HG03045 (cell line): ENCODE measurements at regions not wholly inside any gene's neighbourhood (a gene's known extent, or its start where the extent isn't known, plus 50 kb on each side); places are given as distances from the start of the nearest gene placed in this dataset.
"Not testable (repeated sequence)": the region's sequence is repeated elsewhere in the genome, so short reads cannot be mapped to it uniquely, and the experiment has no call there.

Experiments
- ATAC-seq: cut with Tn5 transposase; IDR thresholded peaks from one replicate; pipeline ENCODE4 v1.9.1; 2021; ENCODE audit warnings: mild to moderate bottlenecking, moderate library complexity; ENCODE audit not compliant: unreplicated experiment

DNA sequence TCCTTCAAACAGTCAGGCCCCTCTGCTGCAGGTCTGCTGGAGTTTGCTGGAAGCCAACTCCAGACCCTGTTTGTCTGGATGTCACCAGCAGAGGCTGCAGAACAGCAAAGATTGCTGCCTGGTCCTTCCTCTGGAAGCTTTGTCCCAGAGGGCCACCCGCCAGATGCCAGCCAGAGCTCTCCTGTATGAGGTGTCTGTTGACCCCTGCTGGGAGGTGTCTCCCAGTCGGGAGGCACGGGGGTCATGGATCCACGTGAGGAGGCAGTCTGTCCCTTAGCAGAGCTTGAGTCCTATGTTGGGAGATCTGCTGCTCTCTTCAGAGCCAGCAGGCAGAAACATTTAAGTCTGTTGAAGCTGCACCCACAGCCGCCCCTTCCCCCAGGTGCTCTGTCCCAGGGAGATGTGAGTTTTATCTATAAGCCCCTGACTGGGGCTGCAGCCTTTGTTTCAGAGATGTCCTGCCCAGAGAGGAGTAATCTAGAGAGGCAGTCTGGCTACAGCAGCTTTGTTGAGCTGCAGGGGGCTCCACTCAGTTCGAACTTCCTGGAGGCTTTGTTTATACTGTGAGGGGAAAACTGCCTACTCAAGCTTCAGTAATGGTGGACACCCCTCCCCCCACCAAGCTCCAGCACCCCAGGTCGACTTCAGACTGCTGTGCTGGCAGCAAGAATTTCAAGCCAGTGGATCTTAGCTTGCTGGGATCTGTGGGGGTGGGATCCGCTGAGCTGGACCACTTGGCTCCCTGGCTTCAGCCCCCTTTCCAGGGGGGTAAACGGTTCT, 72.1 kb downstream of the OGFRL1 start:
- not testable (repeated sequence) for ATAC-seq

- ATAC-seq = no peak
Observed at GRCh38 chr6:71364889-71365542, 76.4 kb downstream of the OGFRL1 start.

- no peak for ATAC-seq
Observed at GRCh38 chr6:71367756-71368155, 79.1 kb downstream of the OGFRL1 start.

- ATAC-seq = no peak
Observed at GRCh38 chr6:71368284-71368683, 79.7 kb downstream of the OGFRL1 start.

DNA sequence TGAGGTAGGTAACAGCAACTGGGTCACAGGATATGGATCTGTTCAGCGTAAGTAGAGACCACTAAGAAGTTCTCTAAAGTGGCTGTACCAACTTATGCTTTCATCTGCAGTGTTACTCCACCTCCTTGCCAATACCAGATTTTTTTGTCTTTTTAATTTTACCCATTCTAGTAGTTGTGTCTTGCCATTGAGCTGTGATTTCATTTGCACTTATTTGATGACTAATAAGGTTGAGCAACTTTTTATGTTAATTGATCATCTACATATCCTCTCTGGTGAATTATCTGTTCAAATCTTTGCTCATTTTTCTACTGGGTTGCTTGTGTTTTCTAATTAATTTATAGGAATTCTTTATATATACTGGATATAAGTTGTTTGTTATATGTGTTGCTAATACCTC, 82.9 kb downstream of the OGFRL1 start:
- no peak for ATAC-seq

DNA sequence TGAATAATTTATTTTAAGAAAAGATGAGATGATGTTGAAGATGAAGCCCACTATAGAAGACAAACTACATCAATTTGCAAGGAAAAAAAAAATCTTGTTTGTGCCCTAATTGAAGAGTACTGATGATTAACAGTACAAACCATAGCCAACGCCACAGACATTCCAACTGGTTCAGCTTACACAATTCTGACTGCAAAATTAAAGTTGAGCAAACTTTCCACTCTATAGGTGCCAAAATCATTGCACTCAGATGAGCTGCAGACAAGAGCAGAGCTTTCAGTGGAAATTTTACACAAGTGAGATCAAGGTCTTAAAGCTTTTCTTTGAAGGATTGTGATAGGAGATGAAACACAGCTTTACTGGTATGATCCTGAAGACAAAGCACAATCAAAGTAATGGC, 85.3 kb downstream of the OGFRL1 start:
- ATAC-seq = no peak

DNA sequence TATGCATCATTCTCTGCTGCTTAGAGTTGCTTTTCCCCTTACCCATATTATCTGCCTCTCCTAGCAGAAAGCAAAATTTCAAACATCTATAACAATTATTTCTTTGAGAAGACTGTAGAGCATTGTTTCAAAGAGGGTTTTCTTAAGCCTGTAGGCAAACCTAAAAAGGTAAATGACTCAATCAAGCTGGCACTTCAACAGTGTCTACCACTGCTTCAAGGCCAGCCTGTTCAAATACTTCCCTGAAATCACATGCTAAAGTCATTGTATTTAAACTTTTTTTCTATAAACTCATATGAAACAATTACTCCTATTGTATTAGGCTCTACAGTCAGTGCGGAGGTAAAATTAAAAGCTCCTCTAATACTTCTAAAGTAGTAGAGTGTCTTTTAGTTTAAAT, 87.1 kb downstream of the OGFRL1 start:
- no peak for ATAC-seq

DNA sequence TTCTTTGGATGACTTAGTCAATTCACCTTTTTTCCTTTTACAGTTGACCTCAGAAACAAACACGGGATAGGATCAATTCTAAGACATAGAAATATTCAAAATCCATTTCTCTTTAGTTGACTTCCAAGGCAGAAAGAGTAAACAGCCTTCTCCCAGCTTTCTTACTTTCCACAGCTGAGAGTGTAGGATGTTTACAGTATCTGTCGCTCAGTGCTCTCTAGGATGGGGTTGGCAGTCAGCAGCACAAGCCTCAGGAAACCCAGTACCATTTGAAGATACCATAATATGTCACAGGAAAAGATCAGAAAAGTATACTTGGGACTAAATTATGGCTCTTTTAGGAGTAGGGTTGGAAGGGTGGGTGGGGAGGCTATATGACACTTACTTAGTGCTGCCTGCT, 88.2 kb downstream of the OGFRL1 start:
- no peak for ATAC-seq

DNA sequence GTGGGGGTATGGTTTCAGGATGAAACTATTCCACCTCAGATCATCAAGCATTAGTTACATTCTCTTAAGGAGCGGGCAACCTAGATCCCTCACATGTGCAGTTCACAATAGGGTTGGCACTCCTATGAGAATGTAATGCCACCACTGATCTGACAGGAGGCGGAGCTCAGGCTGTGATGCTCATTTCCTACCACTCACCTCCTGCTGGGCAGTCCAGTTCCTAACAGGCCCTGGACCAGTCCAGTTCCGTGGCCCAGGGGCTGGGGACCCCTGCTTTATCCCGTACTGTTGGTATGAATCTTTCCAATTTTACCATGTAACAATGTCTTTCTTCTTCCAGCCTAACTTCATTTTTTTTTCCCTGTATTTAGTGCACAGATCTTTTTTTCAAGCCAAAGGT, 94.9 kb downstream of the OGFRL1 start:
- ATAC-seq = no peak

DNA sequence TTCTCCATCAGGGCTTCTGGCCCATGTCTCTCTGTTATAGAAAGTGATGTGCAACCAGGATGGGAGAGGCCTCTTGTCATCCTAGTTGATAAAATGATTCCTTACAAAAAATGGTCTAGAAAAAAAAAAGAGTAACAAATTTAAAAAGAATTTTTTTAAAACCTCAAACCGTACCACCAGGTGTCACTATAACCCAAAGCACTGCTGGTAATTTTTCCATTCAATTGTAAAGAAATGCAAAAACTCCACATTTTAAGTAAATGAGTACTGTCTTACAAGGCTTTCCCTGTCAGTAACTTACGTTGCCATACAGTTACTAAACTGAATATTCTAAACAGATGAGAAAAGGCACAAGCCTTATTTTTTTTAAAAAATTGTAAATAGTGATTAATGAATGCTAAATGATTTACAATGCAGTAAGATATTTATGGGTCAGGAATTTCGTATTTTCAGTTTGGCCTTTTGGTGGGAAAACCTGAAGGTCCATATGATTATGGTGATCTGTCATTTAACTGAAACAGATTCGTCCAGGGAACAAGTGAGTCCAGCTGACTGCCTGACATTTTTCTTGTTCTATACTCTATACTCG, 95.4 kb downstream of the OGFRL1 start:
- ATAC-seq = no peak

DNA sequence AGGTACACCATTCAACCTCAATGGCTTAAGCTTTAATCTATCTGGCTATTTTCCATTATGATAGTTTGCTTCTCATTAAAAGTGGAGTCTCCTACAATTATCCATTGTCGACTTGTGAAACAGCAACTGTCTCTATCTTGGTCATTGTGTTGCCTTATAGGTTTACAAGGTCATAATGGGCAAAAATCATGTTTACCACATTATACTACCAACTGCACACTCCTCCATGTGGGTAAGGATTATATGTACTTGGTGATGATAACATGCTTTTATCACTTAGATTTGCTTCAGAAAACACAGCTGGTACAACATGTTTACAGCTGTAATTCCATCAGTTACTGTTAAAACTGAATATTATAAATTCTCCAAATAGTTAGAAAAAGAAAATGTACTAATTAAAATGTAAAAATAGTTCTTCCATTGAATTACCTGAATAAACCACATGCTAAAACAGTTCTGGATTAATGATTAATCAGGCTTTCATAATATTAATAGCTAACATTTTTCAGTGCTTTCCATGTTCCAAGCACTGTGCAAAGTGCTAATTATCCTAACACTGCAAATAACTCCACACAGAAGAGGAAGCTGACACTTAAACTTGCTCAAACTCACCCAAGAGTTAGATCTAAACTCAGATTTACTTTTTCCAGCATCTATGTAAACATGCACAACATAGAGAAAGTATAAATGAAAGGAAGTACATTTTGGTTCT, 96.7 kb downstream of the OGFRL1 start:
- no peak for ATAC-seq

- ATAC-seq = no peak
Observed at GRCh38 chr6:71386215-71386614, 97.6 kb downstream of the OGFRL1 start.

- no peak for ATAC-seq
Observed at GRCh38 chr6:71387179-71387578, 98.6 kb downstream of the OGFRL1 start.

GRCh38 chr6:71388068-71388744, 99.6 kb downstream of the OGFRL1 start:
- no peak for ATAC-seq

DNA sequence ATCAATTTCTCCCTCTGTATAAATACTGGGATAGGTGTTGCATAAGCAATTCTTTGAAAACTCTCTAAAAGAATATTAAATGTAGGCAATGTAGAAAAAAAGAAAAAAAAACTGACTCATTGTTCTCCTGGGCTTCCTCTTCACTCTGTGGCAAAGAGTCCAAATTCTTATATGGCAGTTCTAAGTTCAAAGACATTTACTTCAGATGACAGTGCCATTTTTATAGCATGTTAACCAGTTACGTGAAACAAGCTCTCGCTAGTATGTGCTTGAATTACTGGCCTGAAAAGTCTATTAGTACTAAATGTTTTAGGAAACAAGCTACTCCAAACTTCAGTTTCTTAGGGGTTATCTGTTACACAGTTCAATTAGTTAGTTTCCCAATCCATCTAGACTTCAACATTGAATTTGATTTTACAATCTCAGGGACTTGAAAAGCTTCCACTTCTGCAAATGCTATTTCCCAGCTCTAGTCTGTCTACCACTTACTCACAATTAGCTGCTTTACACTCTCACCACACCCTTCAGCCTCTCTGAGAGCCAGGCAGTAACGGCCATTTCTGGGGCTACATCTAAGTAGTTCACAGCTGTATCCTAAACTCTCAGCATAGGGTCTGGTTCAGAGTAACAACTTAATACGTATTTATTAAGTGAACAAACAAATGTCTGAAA, 100.4 kb downstream of the OGFRL1 start:
- ATAC-seq = no peak

GRCh38 chr6:71391126-71391525, 102.5 kb downstream of the OGFRL1 start:
- no peak for ATAC-seq

- no peak for ATAC-seq
Observed at GRCh38 chr6:71392276-71392675, 103.7 kb downstream of the OGFRL1 start.

GRCh38 chr6:71393471-71393870, 104.9 kb downstream of the OGFRL1 start:
- ATAC-seq = no peak

- ATAC-seq = no peak
Observed at GRCh38 chr6:71393981-71394432, 105.4 kb downstream of the OGFRL1 start.

DNA sequence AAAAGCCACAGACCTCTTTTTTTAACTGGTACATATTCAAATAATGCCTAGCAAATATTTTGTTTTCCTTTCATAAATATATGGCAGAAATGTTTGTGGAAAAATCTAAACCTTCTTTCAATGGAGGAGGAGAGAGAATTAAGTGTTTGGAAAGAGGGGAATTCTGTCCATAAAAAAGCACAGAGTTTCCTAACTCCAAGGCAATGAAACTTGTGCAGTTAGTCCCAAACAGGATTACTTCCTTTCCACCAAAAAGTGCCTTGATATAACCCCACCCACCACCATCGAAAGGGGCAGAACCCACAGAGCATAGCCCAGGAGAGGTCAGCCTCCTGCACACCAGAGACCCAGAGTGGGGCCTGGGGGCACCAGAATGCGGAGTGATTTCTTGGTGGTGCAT, 106.3 kb downstream of the OGFRL1 start:
- no peak for ATAC-seq
